ENCODE measurements at regions not wholly inside any gene's neighbourhood (a gene's known extent, or its start where the extent isn't known, plus 50 kb on each side); places are given as distances from the start of the nearest gene placed in this dataset.

DNA sequence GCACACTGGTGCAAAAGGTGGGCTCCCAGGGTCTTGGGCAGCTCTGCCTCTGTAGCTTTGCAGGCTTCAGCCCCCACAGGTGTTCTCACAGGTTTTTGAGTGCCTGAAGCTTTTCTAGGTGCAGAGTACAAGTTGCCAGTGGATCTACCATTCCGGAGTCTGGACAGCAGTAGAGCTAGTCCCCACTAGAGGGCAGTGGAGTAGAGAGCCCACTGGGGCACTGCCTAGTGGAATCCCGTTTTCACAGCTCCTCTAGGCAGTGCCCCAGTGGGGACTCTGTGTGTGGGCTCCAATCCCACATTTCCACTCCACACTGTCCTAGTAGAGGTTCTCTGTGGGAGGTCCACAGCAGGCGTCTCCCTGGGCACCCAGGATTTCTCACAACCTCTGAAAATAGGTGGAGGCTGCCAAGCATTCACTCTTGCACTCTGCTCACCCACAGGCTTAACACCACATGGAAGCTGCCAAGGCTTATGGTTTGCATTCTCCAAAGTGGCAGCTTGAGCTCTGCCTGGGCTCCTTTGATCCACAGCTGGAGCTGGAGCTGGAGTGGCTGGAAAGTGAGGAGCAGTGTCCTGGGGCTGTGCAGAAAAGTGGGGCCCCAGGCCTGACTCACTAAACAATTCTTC lies 86.3 kb upstream of the PROKR2 start:
- no peak overlapping the region for H3K9ac ChIP-seq (ENCODE audit: low read depth in 1 of 2, low read length in 2 of 2)
- H3K36me3 ChIP-seq (ENCODE audit: control insufficient read depth in 4 of 4, insufficient read depth in 3 of 4, low read depth in 1 of 4, low read length in 3 of 4): no peaks in the 10 kb centered on the region
- peak in 1 of 2 donors; percentile 26 for TF ChIP-seq RAD21 (IDR thresholded peaks at IDR 0.05)
- TF ChIP-seq, protein P1, sequence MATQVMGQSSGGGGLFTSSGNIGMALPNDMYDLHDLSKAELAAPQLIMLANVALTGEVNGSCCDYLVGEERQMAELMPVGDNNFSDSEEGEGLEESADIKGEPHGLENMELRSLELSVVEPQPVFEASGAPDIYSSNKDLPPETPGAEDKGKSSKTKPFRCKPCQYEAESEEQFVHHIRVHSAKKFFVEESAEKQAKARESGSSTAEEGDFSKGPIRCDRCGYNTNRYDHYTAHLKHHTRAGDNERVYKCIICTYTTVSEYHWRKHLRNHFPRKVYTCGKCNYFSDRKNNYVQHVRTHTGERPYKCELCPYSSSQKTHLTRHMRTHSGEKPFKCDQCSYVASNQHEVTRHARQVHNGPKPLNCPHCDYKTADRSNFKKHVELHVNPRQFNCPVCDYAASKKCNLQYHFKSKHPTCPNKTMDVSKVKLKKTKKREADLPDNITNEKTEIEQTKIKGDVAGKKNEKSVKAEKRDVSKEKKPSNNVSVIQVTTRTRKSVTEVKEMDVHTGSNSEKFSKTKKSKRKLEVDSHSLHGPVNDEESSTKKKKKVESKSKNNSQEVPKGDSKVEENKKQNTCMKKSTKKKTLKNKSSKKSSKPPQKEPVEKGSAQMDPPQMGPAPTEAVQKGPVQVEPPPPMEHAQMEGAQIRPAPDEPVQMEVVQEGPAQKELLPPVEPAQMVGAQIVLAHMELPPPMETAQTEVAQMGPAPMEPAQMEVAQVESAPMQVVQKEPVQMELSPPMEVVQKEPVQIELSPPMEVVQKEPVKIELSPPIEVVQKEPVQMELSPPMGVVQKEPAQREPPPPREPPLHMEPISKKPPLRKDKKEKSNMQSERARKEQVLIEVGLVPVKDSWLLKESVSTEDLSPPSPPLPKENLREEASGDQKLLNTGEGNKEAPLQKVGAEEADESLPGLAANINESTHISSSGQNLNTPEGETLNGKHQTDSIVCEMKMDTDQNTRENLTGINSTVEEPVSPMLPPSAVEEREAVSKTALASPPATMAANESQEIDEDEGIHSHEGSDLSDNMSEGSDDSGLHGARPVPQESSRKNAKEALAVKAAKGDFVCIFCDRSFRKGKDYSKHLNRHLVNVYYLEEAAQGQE (IDR thresholded peaks at IDR 0.05): no peak
- TF ChIP-seq, protein P2, sequence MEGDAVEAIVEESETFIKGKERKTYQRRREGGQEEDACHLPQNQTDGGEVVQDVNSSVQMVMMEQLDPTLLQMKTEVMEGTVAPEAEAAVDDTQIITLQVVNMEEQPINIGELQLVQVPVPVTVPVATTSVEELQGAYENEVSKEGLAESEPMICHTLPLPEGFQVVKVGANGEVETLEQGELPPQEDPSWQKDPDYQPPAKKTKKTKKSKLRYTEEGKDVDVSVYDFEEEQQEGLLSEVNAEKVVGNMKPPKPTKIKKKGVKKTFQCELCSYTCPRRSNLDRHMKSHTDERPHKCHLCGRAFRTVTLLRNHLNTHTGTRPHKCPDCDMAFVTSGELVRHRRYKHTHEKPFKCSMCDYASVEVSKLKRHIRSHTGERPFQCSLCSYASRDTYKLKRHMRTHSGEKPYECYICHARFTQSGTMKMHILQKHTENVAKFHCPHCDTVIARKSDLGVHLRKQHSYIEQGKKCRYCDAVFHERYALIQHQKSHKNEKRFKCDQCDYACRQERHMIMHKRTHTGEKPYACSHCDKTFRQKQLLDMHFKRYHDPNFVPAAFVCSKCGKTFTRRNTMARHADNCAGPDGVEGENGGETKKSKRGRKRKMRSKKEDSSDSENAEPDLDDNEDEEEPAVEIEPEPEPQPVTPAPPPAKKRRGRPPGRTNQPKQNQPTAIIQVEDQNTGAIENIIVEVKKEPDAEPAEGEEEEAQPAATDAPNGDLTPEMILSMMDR (IDR thresholded peaks at IDR 0.05; ENCODE audit: low read depth, low read length, missing input control): peak; percentile 19
- no peak overlapping the region for H3K27ac ChIP-seq (ENCODE audit: low read depth in 1 of 2, low read length in 2 of 2)
- WGBS: 18% methylated on average over 3 of the region's 3 CpGs
- peaks cover 0 to 3% (median under 1%) of the 10 kb centered on the region in 4 donors for H3K9me3 ChIP-seq (ENCODE audit: control insufficient read depth in 4 of 4, low read length in 3 of 4)
- H3K27me3 ChIP-seq (ENCODE audit: control insufficient read depth in 4 of 4, insufficient read depth in 4 of 4, low read length in 3 of 4): peaks cover 0 to 4% (median under 1%) of the 10 kb centered on the region in 4 donors
- no peaks in the 10 kb centered on the region for H3K4me1 ChIP-seq (ENCODE audit: control insufficient read depth in 4 of 4, insufficient read depth in 4 of 4, low read length in 3 of 4)
- H3K4me3 ChIP-seq (ENCODE audit: low read depth in 1 of 3, low read length in 3 of 3): no peak overlapping the region
- DNase-seq (ENCODE audit: low spot score): no peak

DNA sequence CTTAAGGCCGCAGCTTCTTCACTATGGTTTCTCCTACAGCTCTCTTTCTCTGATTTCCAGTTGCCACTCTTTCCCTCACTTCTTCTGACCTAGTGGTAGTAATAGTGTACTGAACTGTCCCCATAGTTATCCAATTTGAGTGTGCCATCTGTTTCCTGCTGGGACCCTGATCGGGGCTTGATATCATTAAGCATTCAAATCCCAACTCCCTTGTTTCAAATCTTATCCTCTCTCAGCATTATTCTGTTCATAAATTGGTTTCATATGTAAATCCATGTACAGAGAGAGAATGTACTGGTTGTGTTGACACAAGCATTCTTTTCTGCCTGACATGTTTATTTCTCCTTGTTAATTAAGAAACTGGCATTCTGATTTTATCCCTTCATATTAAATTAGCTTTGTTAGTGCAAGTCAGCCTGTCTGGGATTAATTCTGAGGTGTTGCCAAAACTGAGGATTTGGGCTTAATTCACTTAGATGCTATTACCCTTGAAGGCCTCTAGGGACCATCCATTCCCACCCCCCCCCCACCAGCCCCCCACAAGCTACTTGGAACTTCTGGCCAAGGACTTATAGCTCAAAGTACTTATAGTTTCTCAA lies 84.6 kb upstream of the PROKR2 start:
- TF ChIP-seq TAF1 (conservative IDR thresholded peaks at IDR 0.05) (no peak), RXRA (IDR thresholded peaks at IDR 0.05) (no peak), EGR1 (IDR thresholded peaks at IDR 0.05; ENCODE audit: low read depth in 2 of 2) (no peak), GABPA (IDR thresholded peaks at IDR 0.05 in 1 of 2, conservative IDR thresholded peaks at IDR 0.05 in 1 of 2) (no peak), RAD21 (IDR thresholded peaks at IDR 0.05) (no peak), NR2F2 (IDR thresholded peaks at IDR 0.05) (no peak), FOXA1 (IDR thresholded peaks at IDR 0.05) (no peak), JUND (IDR thresholded peaks at IDR 0.05) (no peak), HNF4A (conservative IDR thresholded peaks at IDR 0.05) (no peak), YY1 (IDR thresholded peaks at IDR 0.05) (no peak), SP1 (IDR thresholded peaks at IDR 0.05) (no peak), HNF4G (IDR thresholded peaks at IDR 0.05) (no peak)
- TF ChIP-seq, protein P1 (IDR thresholded peaks at IDR 0.05): no peak
- TF ChIP-seq, protein P2 (IDR thresholded peaks at IDR 0.05; ENCODE audit: low read depth, low read length, missing input control): no peak
- TF ChIP-seq, protein P3, sequence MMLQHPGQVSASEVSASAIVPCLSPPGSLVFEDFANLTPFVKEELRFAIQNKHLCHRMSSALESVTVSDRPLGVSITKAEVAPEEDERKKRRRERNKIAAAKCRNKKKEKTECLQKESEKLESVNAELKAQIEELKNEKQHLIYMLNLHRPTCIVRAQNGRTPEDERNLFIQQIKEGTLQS (IDR thresholded peaks at IDR 0.05): no peak
- Histone ChIP-seq H3K9ac (ENCODE audit: low read depth in 1 of 2, low read length in 2 of 2) (no peak overlapping the region), H3K27ac (ENCODE audit: low read depth in 1 of 2, low read length in 2 of 2) (no peak overlapping the region), H3K4me3 (ENCODE audit: low read depth in 1 of 3, low read length in 3 of 3) (no peak overlapping the region), H3K36me3 (ENCODE audit: control insufficient read depth in 4 of 4, insufficient read depth in 3 of 4, low read depth in 1 of 4, low read length in 3 of 4) (no peaks in the 10 kb centered on the region), H3K4me1 (ENCODE audit: control insufficient read depth in 4 of 4, insufficient read depth in 4 of 4, low read length in 3 of 4) (no peaks in the 10 kb centered on the region), H3K9me3 (ENCODE audit: control insufficient read depth in 4 of 4, low read length in 3 of 4) (peaks cover 0 to 3% (median under 1%) of the 10 kb centered on the region in 4 donors), H3K27me3 (ENCODE audit: control insufficient read depth in 4 of 4, insufficient read depth in 4 of 4, low read length in 3 of 4) (peaks cover 0 to 4% (median 0%) of the 10 kb centered on the region in 4 donors)
- no peak for DNase-seq (ENCODE audit: low spot score)
- 69% methylated on average over 2 of the region's 2 CpGs for WGBS

Measured in liver (tissue), 8 donors.